H9 (cell line): ENCODE measurements at regions not wholly inside any gene's neighbourhood (a gene's known extent, or its start where the extent isn't known, plus 50 kb on each side); places are given as distances from the start of the nearest gene placed in this dataset.

Experiments
- DNase-seq: peaks from one replicate; pipeline ENCODE4 v3.0.0-alpha.2; 2017
- H2AFZ ChIP-seq: one replicate; pipeline ENCODE4 v1.6.1; 2013; ENCODE audit warnings: mild to moderate bottlenecking, low read length, control low read depth, moderate library complexity
- H2AK5ac ChIP-seq: 2 replicates; pipeline ENCODE4 v1.6.1; 2013; ENCODE audit warnings: low read length, control low read depth, mixed read lengths; ENCODE audit not compliant: insufficient read length
- H2BK120ac ChIP-seq: one replicate; pipeline ENCODE4 v1.6.1; 2013; ENCODE audit warnings: low read depth, mild to moderate bottlenecking, low read length, control low read depth, inconsistent platforms; ENCODE audit not compliant: poor library complexity, severe bottlenecking
- H2BK12ac ChIP-seq: 2 replicates; pipeline ENCODE4 v1.6.1; 2013; ENCODE audit warnings: low read length, control low read depth, mixed read lengths, low read depth; ENCODE audit not compliant: insufficient read length
- H2BK15ac ChIP-seq: 2 replicates; pipeline ENCODE4 v1.6.1; 2013; ENCODE audit warnings: low read depth, low read length, control low read depth
- H2BK20ac ChIP-seq: one replicate; pipeline ENCODE4 v1.6.1; 2013; ENCODE audit warnings: low read depth, mild to moderate bottlenecking, low read length, control low read depth, inconsistent platforms; ENCODE audit not compliant: poor library complexity, severe bottlenecking
- H2BK5ac ChIP-seq: 2 replicates; pipeline ENCODE4 v1.6.1; 2013; ENCODE audit warnings: low read length, control low read depth, mixed read lengths; ENCODE audit not compliant: insufficient read length
- H3K14ac ChIP-seq: 2 replicates; pipeline ENCODE4 v1.6.1; 2013; ENCODE audit warnings: low read length, control low read depth; ENCODE audit not compliant: insufficient read depth
- H3K18ac ChIP-seq: 2 replicates; pipeline ENCODE4 v1.6.1; 2013; ENCODE audit warnings: low read depth, mild to moderate bottlenecking, mixed read lengths, low read length, control low read depth; ENCODE audit not compliant: insufficient read length
- H3K23ac ChIP-seq: 2 replicates; pipeline ENCODE4 v1.6.1; 2013; ENCODE audit warnings: low read length, control low read depth, mixed read lengths, low read depth; ENCODE audit not compliant: insufficient read length
- H3K23me2 ChIP-seq: 2 replicates; pipeline ENCODE4 v1.6.1; 2013; ENCODE audit warnings: low read depth, mild to moderate bottlenecking, mixed read lengths, low read length, control low read depth; ENCODE audit not compliant: insufficient read length, poor library complexity, severe bottlenecking
- H3K27ac ChIP-seq: 2 replicates; pipeline ENCODE4 v1.5.1; 2013; ENCODE audit warnings: low read length, control low read depth, mixed read lengths, low read depth; ENCODE audit not compliant: insufficient read length
- H3K27me3 ChIP-seq: 2 replicates; pipeline ENCODE4 v1.6.1; 2013; ENCODE audit warnings: low read length, control low read depth, inconsistent platforms; ENCODE audit not compliant: insufficient read depth
- H3K4ac ChIP-seq: 2 replicates; pipeline ENCODE4 v1.6.1; 2013; ENCODE audit warnings: low read depth, mild to moderate bottlenecking, control low read depth, inconsistent platforms, low read length, moderate library complexity
- H3K4me1 ChIP-seq: 2 replicates; pipeline ENCODE4 v1.6.1; 2013; ENCODE audit warnings: low read length, control low read depth, inconsistent platforms; ENCODE audit not compliant: insufficient read depth
- H3K4me2 ChIP-seq: 2 replicates; pipeline ENCODE4 v1.6.1; 2013; ENCODE audit warnings: low read length, control low read depth, mixed read lengths; ENCODE audit not compliant: insufficient read length, insufficient read depth
- H3K56ac ChIP-seq: 2 replicates; pipeline ENCODE4 v1.6.1; 2013; ENCODE audit warnings: low read depth, mild to moderate bottlenecking, mixed read lengths, low read length, control low read depth; ENCODE audit not compliant: insufficient read length
- H3K79me1 ChIP-seq: 2 replicates; pipeline ENCODE4 v1.6.1; 2013; ENCODE audit warnings: low read depth, mild to moderate bottlenecking, moderate library complexity, low read length, control low read depth, inconsistent platforms; ENCODE audit not compliant: insufficient read depth, poor library complexity, severe bottlenecking
- H3K79me2 ChIP-seq: 2 replicates; pipeline ENCODE4 v1.6.1; 2013; ENCODE audit warnings: low read length, control low read depth, inconsistent platforms; ENCODE audit not compliant: insufficient read depth
- H3K9ac ChIP-seq: 2 replicates; pipeline ENCODE4 v1.6.1; 2013; ENCODE audit warnings: low read length, control low read depth, mixed read lengths; ENCODE audit not compliant: insufficient read length; ENCODE audit errors: extremely low read depth
- H3K9me3 ChIP-seq: one replicate; pipeline ENCODE4 v1.6.1; 2013; ENCODE audit warnings: low read depth, low read length, inconsistent platforms; ENCODE audit not compliant: control insufficient read depth
- H3T11ph ChIP-seq: one replicate; pipeline ENCODE4 v1.6.1; 2013; ENCODE audit warnings: mild to moderate bottlenecking, low read length, control low read depth, inconsistent platforms
- H4K20me1 ChIP-seq: one replicate; pipeline ENCODE4 v1.6.1; 2013; ENCODE audit not compliant: control insufficient read depth, insufficient read length, insufficient read depth
- H4K5ac ChIP-seq: 2 replicates; pipeline ENCODE4 v1.6.1; 2013; ENCODE audit warnings: low read depth, mild to moderate bottlenecking, mixed read lengths, low read length, control low read depth; ENCODE audit not compliant: insufficient read length
- H4K8ac ChIP-seq: replicated peaks from 2 replicates; pipeline ENCODE4 v1.6.1; 2013; ENCODE audit warnings: low read length, control low read depth, mixed read lengths, low read depth; ENCODE audit not compliant: insufficient read length
- H4K91ac ChIP-seq: 2 replicates; pipeline ENCODE4 v1.6.1; 2013; ENCODE audit warnings: low read depth, mild to moderate bottlenecking, moderate library complexity, mixed read lengths, low read length, control low read depth; ENCODE audit not compliant: insufficient read length
- H3K27ac Mint-ChIP-seq, 3 experiments: 2 replicates in 2 of 3; 3 replicates in 1 of 3; pipeline ENCODE4 v1.8.0; 2020 to 2021; ENCODE audit warnings: mixed read lengths in 3 of 3, mild to moderate bottlenecking in 1 of 3, moderate library complexity in 1 of 3
- H3K27me3 Mint-ChIP-seq: 2 replicates; pipeline ENCODE4 v1.8.0; 2021; ENCODE audit warnings: low read depth, mild to moderate bottlenecking, moderate library complexity, mixed read lengths
- H3K36me3 Mint-ChIP-seq, 3 experiments: 2 replicates in 2 of 3; 3 replicates in 1 of 3; pipeline ENCODE4 v1.8.0; 2020 to 2021; ENCODE audit warnings: low read depth in 3 of 3, mixed read lengths in 3 of 3; ENCODE audit not compliant: insufficient read depth in 1 of 3
- H3K4me1 Mint-ChIP-seq, 2 experiments: 2 replicates each; pipeline ENCODE4 v1.8.0; 2020; ENCODE audit warnings: mixed read lengths in 2 of 2
- H3K4me3 Mint-ChIP-seq, 2 experiments: 2 replicates in 1 of 2; 3 replicates in 1 of 2; pipeline ENCODE4 v1.8.0; 2020 to 2021; ENCODE audit warnings: mild to moderate bottlenecking in 2 of 2, mixed read lengths in 2 of 2, moderate library complexity in 1 of 2
- H3K9me3 Mint-ChIP-seq, 2 experiments: 2 replicates in 1 of 2; 3 replicates in 1 of 2; pipeline ENCODE4 v1.8.0; 2020; ENCODE audit warnings: mild to moderate bottlenecking in 2 of 2, mixed read lengths in 2 of 2, moderate library complexity in 1 of 2
- CTCF ChIP-seq: fragments of 200-600 bp; sonication (generic); conservative IDR thresholded peaks from 3 replicates; pipeline ENCODE4 v1.8.0; 2021; ENCODE audit warnings: antibody characterized with exemption, mild to moderate bottlenecking
- WGBS: extraction: QIAGEN DNeasy Blood & Tissue Kit; methylation state at CpG from one replicate; pipeline ENCODE4 v1.1.7; 2013; ENCODE audit warnings: missing lambda C conversion rate, low lambda C conversion rate, mixed read lengths; ENCODE audit not compliant: insufficient read length; ENCODE audit errors: extremely low coverage; 5-methylcytosine and 5-hydroxymethylcytosine counted together

GRCh38 chr1:59074598-59074997, 222.3 kb upstream of the FGGY start:
- Mint-ChIP-seq H3K36me3 (no peaks in the 10 kb centered on the region), H3K4me1 (peaks cover 80 to 84% of the 10 kb centered on the region in 2 experiments), H3K4me3 (no peak overlapping the region), H3K27me3 (no peaks in the 10 kb centered on the region), H3K27ac (peak overlapping the region in 1 of 3 experiments; percentile 60; a peak in 1 of 7 replicates), H3K9me3 (no peaks in the 10 kb centered on the region)
- Histone ChIP-seq H3K79me1 (no peaks in the 10 kb centered on the region), H3K79me2 (no peaks in the 10 kb centered on the region), H3K4me2 (no peak overlapping the region), H3K27ac (no peak overlapping the region), H3K4me1 (peaks cover 25% of the 10 kb centered on the region), H4K91ac (no peak overlapping the region), H3K56ac (no peak overlapping the region), H4K20me1 (no peaks in the 10 kb centered on the region), H3K23me2 (peaks cover 4% of the 10 kb centered on the region), H3K14ac (no peak overlapping the region), H2AFZ (no peak overlapping the region), H4K8ac (no peak overlapping the region), H2AK5ac (no peak overlapping the region), H4K5ac (no peak overlapping the region), H2BK5ac (no peak overlapping the region), H2BK120ac (no peak overlapping the region), H3K9me3 (no peaks in the 10 kb centered on the region), H3K9ac (no peak overlapping the region), H3K4ac (no peak overlapping the region), H3K27me3 (no peaks in the 10 kb centered on the region), H3K18ac (no peak overlapping the region), H3K23ac (no peak overlapping the region), H2BK15ac (no peak overlapping the region), H2BK12ac (no peak overlapping the region), H2BK20ac (no peak overlapping the region), H3T11ph (no peak overlapping the region)
- TF ChIP-seq CTCF: no peak
- no peak for DNase-seq
- no CpG with 5 or more reads among the region's 3 CpGs for WGBS
